Limb (tissue), 2 donors: ENCODE measurements at regions not wholly inside any gene's neighbourhood (a gene's known extent, or its start where the extent isn't known, plus 50 kb on each side); places are given as distances from the start of the nearest gene placed in this dataset.
"Not testable (repeated sequence)": the region's sequence is repeated elsewhere in the genome, so short reads cannot be mapped to it uniquely, and the experiment has no call there.

Experiments
- DNase-seq, 2 donors: peaks; one replicate each; pipeline ENCODE4 v3.0.0-alpha.2; 2016; ENCODE audit errors: extremely low spot score in 2 of 2

DNA sequence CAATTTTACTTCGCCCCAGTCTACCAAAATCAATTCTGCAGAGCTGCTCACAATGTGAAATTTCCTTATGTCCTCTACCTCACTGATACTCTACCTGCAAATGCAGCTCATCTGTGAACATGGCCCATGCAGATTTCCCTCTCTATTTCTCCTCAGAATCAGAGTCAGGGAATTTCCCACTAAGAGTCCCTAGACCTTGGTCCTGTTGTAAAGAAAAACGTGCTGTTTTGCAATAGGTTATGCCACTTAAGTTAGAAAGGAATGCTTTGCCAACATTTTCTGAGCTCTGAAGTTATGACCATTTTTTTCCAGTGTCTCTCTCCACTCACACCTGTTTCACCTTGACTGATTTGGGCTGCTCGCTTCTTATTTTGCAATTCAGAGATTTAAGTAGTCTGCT is 524.0 kb downstream of the TTLL7 start:
- not testable (repeated sequence) for DNase-seq

DNA sequence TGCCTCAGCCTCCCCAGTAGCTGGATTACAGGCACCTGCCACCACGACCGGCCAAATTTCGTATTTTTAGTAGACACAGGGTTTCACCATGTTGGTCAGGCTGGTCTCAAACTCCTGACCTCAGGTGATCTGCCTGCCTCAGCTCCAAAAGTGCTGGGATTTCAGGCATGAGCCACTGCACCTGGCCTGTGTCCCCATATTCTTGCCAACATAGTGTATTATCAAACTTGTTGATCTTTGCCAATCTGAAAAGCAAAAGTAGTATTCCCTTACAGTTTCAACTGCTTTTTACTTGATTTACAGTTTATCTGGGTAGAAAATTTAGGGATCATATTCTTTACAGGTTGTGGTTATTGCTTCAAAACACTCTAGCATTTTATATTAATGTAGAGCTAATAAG is 524.9 kb downstream of the TTLL7 start:
- DNase-seq, result not testable (repeated sequence)

DNA sequence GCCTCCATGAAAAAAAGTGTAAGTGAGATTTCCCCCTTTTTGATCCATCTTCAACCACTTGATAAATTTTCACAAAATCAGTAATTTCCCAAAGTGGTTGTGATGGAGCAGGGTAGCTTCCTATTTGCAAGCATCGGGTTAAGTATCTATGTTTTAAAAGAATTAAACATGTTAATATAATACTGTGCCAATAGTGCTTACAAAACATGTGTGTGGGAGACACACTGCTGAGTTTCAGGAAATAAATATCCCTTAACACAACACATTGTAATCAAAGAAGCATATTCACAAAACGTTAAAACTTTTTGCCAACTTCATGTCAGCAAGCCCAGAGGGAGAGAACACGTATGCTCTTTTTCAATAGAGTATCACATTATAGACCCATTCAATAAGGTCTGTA is 526.9 kb downstream of the TTLL7 start:
- not testable (repeated sequence) for DNase-seq

DNA sequence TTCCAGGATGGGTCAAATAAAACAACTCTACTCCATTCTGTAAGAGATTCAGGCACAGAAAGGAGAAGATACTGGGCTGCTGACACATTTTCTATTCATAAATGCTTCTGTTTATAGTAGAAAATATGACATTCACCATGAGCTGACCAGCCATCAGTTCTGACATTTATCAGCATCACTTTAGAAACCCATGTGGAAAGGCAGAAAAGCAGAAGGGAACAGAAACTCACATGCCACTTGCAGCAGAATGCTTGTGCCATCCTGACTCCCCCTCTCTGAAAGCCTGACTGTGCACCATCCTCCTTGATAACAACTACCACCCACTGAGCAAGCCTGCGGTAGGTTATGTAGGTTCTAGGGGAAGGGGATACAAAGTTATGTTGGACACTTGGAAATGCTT is 527.7 kb downstream of the TTLL7 start:
- DNase-seq, result not testable (repeated sequence)

DNA sequence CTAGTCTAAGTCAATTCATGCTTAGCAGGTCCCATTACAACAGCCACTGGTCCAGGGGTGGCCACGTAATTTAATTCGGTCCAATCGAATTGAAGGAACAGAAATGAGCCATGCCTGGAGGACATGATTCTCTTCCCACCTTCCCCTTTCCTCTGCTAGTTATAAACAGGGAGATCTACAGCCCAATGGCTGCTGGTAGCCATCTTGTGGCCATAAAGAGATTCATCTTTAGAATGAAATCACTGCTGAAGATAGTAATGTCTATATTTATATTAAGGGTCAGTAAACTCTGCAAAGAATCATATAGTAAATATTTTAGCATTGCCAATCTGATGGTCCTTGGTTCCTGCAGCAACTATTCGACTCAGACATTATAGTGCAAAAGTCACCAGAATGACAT is 530.6 kb downstream of the TTLL7 start:
- not testable (repeated sequence) for DNase-seq

DNA sequence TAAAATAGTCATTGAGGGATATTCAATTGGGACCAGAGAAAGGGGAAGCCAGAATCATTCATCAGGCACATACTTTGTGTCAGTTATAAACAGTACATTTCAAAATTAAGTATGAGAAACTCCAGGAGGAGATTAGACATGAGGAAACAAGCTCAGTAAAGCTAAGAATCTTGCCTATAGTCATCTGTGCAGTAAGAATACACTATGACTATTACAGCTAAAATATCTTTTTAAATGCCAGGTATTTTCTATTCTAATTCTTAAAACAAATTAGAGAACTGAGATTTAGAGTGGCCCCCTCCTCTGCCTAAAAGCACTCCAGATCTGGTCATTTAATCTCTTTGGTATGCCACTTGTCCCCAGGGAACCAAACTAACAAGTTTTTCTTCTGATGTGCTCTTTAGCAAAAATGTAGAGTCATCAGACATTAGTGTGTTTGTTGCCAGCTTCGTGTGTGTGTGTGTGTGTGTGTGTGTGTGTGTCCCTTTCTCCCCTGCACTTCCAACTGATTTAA is 541.1 kb downstream of the TTLL7 start:
- DNase-seq, result not testable (repeated sequence)

DNA sequence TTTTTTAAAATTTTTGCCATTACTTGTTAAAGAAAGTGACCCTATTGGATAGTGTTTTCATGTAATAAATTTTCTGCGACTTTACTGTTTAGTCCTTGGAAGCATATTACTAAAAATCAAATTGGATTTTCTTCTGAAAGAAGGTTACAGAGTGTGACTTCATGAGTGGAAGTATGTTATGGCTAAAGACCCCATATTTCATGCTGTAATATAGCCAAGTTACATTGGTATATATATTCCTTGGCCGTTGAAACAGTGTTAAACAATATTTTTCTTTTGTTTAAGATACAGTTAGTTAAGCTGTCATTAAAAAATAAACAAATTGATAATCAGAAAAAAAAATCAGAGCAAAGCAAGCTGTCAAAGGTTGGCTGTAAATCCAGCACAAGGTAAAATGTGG is 541.7 kb downstream of the TTLL7 start:
- not testable (repeated sequence) for DNase-seq

DNA sequence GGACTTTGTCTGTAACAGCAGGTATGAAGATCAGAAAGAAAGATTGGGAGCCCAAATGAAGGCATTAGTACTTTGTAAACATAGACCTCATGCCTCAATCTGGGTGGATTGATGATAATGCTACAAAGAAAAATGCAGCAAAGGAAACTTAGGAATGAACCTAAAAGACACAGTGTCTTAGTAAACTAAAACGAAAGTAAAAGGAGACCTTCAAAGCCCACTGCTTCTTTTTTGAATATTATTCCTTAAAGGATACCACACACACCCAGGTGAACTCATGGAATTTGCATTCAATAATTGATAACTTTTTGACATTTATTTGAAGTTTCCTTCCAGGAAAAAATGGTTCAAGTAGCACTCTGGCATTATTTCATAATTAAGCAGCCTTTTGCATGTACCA is 543.2 kb downstream of the TTLL7 start:
- DNase-seq, result not testable (repeated sequence)

DNA sequence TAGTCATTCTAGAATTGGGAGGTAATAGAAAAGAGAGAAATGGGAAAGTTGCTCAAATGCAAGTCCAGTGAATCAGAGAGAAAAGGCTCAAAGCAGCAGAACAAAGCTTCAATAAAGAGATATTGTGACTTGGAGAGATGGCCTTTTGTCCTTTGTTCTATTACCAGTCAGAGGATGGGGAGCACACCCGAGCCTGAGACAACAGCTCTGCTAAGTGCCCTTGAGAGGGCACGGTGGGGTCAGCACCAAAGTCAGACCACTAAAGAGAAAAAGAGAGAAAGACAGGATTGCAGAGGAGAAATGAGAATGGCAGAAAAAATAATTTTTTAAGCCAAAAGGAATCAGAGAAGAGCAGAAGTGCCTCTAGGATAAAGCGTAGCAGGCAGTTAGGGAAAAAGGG is 553.1 kb downstream of the TTLL7 start:
- not testable (repeated sequence) for DNase-seq

DNA sequence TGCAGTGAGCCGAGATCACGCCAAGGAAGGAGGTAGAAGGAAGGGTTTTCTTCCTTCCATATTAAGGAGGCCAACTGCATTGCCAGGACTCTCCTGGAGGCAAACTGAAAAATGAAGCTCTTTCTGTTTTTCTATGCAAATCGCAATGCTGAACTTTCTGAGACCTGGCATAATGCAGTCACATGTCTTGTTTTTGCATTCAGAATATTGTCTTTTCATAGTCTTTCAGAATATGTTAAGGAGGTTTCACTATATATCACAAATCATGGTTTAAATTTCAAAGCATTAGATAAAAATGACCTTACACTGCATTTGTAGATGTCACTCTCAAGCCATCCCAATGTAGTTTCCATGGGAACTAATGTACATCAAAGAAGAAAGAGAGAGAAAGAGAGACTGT is 556.5 kb downstream of the TTLL7 start:
- DNase-seq, result not testable (repeated sequence)

DNA sequence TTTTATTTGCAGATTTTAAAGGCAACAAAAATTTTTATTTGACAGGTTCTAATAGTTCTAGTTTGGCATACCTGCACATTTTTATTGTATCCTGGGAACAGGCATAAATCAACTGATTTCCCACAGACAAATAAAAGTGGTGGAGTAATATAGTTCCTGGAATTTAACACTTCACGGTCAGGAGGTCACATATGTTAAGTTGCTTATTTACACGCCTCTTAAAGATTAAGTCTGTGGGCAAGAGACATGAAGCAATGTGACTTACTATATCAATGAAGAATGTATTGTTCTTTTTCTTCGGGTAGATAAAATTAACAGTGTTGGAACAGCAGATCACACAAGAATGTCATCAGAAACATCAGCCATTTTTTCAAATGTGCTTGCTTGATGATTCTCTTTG is 558.3 kb downstream of the TTLL7 start:
- not testable (repeated sequence) for DNase-seq

DNA sequence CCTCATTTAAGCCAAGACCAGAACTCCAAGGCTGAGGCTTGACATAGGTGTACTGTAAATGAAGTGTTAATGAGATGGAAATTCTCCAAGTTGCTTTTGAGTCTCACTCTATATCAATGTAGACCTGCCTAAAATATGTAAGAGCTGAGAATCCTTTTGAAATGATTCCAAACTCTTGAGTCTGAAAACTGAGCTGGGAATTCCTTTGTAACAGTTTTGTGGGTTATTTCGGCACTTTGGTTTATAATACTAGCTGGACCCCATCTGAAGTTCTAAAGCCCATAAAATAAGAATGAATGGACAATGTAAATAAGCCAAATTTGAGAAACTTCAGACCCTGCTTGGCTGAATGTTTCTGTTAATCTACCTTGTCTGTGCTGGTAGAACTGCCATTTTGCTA is 558.9 kb downstream of the TTLL7 start:
- not testable (repeated sequence) for DNase-seq

DNA sequence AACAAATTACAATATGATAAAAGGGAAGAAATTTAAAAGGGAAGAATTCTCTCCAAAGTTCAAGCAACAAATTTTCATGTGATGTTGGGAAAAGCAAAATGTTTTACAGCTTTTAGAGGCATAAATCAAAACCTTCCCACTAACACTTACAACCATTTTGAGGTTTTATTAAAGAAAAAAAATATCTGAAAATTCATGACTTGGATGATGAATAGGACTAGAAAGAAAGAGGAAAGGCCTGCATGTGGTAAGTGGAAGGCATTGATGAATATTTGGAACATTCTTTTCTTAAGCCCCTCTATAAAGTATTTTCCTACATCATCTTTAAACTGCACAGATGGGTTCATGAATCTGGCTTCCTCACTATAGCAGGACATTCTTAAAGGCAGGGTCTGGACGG is 560.6 kb downstream of the TTLL7 start:
- not testable (repeated sequence) for DNase-seq

DNA sequence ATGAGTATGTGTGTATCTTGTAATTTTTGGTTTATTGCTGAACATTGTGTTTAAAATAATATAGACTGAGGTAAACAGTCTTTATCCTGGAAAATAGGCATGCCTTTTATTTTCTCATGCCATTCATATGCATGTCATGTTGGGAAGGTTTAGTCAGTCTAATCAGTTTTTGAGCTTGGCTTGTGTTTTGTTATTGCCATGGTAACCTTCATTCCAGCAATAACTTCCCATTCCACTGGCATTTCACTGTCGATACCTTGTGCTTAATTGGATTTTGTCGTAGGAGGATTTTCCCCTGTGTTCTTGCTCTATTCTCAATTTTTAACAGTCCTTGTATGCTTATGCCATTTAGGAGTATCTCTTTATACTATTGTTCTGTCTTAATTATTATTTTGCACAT is 563.6 kb downstream of the TTLL7 start:
- DNase-seq, result not testable (repeated sequence)

DNA sequence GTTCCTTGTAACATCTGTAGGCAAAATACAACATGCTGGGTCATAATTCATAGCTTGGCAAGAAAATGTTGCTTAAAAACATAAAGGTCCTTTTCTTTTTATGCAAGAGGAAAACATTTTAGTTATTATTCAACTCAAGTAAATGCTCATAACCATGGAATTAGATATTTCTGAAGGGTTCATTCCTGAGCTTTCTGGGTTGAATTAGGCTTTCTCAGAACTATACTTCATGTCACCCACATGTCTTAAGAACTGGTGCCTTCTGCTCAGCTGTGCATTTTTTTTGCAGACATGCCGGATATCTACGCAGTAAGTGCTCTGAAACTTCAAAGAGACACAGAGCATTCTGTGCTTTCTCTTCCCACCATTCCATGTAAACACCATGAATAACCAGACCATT is 571.4 kb downstream of the TTLL7 start:
- DNase-seq, result not testable (repeated sequence)

DNA sequence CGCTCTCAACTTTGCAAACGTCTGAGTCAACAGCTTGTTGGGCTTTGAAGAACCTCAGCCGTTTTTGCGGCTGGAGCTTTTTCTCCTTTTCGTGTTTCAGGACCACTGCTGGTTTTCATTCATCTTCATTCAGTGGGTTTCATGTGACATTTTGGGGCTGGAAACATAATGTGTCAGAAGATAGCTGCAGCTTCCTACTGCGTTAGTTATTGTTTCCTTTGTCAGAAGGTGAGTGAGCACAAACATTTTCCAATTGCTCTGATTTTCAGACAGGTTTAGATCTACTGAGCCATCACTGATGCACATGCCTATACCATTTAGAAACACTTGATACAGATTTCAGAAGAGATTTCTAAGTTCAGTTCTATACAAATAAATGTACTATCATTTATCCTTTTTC is 575.5 kb downstream of the TTLL7 start:
- DNase-seq, result not testable (repeated sequence)

DNA sequence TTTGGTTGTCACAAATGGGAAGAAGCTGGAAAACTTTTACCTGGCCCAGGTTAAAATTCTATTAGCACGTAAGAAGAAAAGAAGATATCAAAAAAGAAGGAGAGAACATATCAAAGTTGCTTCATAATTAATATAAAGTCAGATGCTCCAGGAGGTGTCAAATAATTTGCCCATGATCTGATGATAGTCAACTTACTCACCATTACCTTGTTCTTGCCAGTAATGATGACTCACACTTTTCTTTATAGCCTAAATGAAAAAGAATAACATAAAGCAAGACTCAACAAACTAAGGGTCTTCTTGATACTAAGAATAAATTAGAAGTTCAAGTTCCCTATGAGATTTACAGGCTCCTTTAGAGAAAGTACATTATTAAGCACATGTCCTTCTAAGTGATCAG is 580.4 kb downstream of the TTLL7 start:
- DNase-seq, result no peak

DNA sequence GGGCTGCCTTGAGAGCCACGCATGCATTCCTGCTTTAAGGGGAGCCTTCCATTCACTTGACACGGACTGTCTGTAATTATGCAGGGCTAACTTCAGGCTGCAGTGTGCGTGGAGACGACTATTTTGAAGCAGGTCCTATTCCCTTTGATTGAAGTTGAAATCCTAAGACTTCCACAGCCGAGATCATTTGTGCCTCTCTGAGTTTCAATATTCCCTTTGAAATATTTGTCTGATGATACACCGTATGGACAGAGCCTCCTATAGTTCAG is 585.2 kb downstream of the TTLL7 start:
- not testable (repeated sequence) for DNase-seq

DNA sequence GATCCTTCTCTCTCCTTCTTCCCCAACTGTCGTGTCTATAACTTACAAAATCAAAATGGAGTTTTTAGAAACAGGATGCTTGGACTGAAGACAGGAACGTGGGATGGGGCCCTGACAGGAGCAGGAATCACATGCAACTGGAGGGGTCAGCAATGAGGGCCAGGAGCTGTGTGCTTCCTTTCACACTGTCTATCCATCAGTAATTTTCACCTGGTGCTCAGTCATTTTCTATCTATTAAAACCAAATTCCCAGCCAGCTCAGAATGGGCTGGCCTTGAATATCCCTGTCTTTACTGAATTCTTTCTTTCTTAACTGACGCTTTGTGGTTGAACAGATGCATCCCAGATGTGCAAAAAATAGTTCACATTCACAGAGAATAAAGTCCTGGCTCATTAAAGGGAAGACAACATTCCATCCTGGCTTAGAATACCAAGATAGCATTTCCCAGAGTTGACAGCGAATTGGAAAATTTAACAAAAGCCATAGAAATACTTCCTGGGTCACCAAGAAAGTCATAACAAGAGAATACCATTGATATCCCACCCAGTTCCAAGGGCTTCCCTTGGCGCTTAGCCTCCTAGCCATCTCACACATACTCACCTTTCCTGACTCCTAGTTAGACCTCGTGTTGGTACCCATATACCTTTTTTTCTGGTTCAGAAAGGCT is 588.1 kb downstream of the TTLL7 start:
- DNase-seq, result not testable (repeated sequence)

DNA sequence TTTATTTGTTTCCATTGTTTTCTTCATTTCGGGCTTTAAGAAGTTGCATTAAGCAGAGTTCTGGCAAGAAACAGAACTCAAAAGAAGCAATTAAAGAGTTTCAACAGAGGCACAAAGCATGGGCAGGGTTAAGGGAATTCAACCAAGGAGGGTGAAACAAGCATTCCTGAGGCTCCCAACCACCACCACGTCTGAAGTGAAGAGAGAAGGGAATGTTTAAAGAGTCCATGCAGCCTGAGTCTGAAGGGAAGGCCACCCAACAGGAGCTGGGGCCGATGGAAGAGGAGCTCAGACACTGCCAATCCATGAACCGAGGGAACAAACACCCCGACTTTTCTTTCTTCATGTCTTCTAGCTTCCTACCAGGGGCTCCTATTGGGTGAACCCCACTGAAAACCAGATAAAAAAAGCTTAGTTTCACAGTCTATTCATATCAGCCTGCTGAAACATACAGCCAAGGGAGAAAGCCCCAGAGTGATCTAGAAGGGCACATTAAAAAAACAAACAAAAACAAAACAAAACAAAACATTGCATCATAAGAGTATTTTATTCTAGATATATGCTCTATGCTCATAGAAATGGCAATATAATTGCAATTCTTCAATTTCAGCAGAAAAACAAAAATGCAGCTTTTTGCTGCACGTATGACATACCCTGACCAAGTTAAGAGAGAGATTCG is 592.1 kb downstream of the TTLL7 start:
- DNase-seq, result not testable (repeated sequence)

DNA sequence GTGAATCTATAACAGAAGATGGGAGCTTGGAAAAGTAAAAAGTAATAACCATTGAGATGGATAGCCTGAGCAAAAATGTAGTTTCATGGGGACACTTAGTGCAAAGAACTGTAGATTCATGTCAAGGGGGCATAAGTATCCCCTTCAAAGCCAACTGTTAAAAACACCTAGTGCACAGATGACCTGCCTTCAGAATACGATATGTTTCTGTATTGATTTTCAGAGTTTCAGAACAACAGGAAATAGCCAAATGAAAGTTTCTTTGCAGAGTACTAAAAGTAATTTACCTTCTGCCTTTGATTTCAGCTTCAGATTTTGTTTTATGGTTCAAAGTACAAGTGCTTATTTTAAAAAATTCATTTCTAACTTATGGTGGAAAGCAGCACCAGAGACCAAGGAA is 593.1 kb downstream of the TTLL7 start:
- DNase-seq, result not testable (repeated sequence)

DNA sequence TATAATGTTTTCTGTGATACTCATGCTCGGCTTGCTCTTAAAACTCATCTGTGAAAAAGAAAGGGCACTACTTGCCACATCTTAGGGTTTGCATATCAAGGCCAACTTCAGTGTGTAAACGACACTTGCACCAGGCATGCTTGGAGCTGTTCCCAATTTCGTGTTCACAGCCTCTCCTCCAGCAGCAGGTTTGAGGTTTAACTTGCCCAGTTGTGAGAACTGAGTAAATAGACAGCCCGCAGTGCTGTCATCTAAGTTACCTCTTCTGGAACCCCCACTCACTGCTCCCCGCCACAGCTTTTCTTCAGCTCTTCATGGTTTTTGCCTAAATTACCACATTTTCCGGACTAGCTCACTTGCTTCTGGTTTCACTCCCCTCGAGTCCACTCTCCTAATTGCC is 595.4 kb downstream of the TTLL7 start:
- not testable (repeated sequence) for DNase-seq

DNA sequence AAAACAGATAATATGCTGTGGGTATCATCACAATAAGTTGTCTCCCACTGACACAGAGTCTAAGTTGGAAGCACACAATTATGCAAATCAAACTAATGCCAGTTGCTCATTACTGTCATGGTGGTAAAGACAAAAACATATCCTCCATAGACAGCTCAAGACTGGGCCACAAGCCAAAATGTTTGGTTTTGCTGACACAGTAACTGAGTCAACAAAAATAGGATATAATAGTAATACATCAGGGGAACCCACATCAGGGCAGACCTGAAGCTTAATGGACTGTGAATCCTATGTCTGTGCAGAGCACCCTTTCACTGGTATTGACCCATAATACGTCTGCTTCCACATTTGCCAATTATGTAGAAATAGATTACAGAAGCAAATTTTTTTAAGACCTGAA is 597.8 kb downstream of the TTLL7 start:
- not testable (repeated sequence) for DNase-seq
